Lower leg skin (tissue), 3 donors: ENCODE measurements at regions not wholly inside any gene's neighbourhood (a gene's known extent, or its start where the extent isn't known, plus 50 kb on each side); places are given as distances from the start of the nearest gene placed in this dataset.

Source experiments
- POLR2A ChIP-seq, 2 donors: fragments of 450-650 bp; IDR thresholded peaks; one replicate each; pipeline ENCODE4 v1.6.1; 2016 to 2017; ENCODE audit warnings: antibody characterized with exemption in 2 of 2, mild to moderate bottlenecking in 1 of 2, moderate library complexity in 1 of 2
- TF ChIP-seq, protein P1 (sequence below), 3 donors: fragments of 450-650 bp; IDR thresholded peaks; one replicate each; pipeline ENCODE4 v1.5.1; 2016; ENCODE audit warnings: antibody characterized with exemption in 3 of 3, mild to moderate bottlenecking in 3 of 3, moderate library complexity in 2 of 3

DNA sequence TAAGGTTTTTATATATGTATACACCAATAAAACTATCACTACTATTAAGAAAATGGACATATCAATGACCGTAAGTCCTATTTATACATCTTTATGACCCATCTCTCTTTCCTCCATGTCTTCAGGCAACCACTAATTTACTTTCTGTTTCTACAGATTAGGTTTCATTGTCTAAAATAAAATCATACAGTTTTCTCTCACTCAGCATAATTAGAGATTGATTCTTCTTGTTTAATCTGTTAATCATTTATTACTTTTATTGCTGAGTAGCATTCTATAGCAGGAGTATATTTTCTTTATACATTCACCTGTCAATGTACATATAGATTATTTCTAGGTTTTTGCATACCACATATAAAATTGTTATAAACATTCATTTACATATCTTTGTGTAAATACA lies 388.0 kb downstream of the RFPL4B start:
- TF ChIP-seq, protein P1, sequence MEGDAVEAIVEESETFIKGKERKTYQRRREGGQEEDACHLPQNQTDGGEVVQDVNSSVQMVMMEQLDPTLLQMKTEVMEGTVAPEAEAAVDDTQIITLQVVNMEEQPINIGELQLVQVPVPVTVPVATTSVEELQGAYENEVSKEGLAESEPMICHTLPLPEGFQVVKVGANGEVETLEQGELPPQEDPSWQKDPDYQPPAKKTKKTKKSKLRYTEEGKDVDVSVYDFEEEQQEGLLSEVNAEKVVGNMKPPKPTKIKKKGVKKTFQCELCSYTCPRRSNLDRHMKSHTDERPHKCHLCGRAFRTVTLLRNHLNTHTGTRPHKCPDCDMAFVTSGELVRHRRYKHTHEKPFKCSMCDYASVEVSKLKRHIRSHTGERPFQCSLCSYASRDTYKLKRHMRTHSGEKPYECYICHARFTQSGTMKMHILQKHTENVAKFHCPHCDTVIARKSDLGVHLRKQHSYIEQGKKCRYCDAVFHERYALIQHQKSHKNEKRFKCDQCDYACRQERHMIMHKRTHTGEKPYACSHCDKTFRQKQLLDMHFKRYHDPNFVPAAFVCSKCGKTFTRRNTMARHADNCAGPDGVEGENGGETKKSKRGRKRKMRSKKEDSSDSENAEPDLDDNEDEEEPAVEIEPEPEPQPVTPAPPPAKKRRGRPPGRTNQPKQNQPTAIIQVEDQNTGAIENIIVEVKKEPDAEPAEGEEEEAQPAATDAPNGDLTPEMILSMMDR (IDR thresholded peaks at IDR 0.05): no peak
- no peak for TF ChIP-seq POLR2A (IDR thresholded peaks at IDR 0.05)
